ENCODE measurements at regions not wholly inside any gene's neighbourhood (a gene's known extent, or its start where the extent isn't known, plus 50 kb on each side); places are given as distances from the start of the nearest gene placed in this dataset. TPM values are rescaled to one million over a fixed set of nuclear protein-coding genes. Genes with fewer than 3 reads are reported as not detected.

DNA sequence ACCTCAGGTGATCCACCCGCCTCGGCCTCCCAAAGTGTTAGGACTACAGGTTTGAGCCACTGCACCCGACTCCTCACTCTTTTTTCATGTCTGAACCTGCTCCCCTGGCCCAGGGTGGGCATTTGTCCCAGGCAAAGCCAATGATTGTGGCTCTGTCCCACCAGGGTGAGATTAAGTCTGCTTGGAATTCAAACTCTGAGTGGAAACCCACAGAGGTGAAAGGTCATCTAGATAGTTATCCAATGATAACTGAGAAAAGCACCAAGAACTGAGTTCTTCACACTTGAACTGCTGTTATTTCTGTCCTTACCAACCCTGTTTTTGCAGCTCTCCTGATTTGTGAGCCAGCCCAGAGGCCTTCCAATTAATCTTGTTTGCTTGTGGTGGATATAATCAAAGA is 62.4 kb upstream of the ACVR1 start:
- no peak for FAIRE-seq
- no peak for DNase-seq (ENCODE audit: low spot score in 2 of 2)

DNA sequence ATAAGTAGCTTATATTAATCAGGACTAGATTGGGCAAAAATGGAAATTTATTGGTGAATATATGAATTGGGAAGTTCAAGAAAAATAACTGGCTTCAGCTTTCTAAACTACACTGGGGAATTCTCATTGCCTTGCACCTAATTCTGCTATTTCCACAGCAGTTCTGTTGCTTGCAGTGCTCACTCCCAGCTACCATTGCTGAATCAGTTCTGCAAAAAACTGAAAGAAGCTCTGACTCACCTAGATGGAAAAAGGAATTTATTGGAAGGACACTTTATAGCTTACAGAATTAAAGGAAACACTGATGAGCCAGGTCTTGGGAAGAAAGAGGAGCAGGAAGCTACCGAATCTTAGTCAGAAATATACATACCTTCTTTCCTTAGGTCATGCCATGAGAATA is 60.3 kb upstream of the ACVR1 start:
- DNase-seq (ENCODE audit: low spot score in 2 of 2), result no peak
- no peak for FAIRE-seq

DNA sequence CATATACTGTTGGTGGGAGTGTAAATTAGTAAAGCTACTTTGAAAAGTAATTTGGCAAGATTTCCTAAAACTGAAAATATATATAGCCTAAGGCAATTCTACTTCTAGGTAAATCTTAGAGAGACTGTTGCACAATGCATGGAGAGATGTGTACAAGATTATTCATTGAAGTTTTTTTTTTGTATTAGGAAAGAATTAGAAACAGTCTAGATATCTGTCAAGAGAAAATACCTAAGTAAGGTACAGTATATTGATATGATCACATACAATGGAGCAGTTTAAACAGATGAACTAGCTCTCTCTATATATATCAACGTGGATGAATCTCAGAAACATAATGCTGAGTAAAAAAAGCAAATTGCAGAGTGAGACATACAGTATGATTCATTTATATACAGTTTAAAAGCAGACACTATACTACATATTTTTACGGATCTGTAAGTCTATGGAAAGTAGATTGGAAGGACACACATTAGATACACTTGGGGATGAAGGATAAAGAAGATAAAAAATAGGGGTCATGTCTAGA is 59.3 kb upstream of the ACVR1 start:
- no peak for FAIRE-seq
- no peak for DNase-seq (ENCODE audit: low spot score in 2 of 2)

DNA sequence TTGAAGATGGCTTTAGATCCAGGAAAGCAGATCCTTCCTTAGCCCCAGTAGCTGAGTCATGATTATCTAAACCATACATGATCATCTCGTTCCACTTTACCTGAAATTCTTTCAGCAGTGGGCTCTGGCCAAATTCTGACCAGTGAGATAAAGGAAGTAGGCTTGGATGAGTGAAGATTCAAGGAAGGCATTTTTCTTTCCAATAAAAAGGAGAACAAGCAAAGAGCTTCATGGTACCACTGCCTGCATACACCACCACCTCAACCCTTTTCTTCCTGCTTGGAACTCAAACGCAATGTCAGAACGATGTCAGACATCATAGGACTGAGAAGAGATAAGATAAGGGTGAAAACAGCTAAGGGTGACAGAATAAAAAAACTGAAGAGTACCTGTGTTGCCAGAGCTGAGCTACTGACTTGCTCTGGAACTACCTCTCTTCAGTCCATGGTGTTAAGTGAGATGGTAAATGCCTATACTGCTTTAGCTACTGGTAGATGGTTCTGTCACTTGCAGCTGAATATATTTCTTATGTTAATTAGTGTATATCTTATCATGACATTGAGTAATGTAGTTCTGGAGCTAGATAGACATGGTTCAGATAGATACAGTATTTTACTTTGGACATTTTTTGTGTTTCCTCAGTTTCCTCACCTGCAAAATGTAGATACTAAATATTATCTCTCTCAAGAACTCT is 58.7 kb upstream of the ACVR1 start:
- no peak for FAIRE-seq
- DNase-seq (ENCODE audit: low spot score in 2 of 2), result no peak

DNA sequence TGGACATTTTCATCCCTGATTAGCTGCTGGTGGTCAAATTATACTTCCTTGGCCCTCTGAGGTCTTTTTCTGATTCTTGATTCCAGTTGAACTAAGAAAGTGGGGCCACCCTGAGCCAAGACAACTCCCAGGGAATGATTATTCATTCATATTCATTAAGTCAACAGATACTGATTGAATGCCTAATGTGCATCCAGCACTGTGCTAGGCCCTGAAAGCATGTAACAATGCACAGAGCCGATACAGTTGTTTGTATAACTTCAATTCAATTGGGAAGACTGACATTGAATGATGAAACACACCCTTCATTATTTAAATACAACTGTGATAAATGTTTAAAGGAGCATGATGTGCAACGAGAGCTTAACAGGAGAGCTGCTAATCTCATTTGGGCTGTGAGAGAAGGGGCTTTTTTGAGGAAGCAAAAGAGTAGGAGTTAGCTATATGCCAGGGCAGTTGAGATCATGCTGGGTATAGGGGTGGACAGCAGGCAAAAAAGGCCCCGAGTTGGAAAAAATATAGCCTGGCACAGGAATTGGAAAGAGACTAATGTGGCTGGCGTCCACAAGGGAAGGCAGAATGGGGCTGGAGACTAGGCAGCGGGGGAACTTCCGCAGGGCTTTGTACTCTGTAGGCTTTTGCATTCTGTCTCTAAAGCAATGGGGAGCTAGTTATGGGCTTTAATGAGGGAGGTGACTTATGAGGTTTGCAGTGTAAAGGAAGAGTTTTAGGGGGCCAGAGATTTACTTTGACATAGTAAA is 57.2 kb upstream of the ACVR1 start:
- no peak for FAIRE-seq
- DNase-seq (ENCODE audit: low spot score in 2 of 2), result no peak

DNA sequence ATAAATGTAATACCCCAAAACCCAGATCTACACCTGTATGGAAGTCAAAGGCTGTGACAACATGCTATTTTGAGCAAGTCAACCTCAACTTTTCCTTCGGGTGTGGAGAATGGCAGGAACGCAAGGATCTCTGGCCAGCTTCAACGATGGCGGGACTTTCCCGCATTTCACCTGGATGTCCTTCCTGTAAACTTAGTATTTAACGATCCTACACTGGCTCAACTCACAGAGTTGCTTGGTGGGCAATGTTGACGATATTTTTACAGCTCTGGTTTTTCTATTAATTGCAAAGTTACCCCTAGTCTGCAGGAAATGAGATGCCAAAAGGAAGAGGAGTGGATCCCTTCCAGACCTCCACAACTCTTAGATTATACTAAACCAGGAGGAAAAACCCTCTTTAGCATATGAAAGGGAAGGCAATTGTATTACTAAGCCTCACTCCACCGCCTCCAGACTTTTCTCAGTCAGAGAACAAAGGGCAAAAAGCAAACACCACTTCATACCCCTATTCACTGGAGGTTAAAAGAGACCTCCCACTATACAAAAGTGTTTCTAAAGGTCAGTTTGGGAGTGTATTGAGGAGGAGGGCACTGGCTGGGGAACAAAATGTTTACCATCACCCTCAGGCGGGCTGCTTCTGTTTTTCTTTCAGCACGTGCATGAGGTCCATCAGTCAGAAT is 56.5 kb upstream of the ACVR1 start:
- no peak for FAIRE-seq
- no peak for DNase-seq (ENCODE audit: low spot score in 2 of 2)

DNA sequence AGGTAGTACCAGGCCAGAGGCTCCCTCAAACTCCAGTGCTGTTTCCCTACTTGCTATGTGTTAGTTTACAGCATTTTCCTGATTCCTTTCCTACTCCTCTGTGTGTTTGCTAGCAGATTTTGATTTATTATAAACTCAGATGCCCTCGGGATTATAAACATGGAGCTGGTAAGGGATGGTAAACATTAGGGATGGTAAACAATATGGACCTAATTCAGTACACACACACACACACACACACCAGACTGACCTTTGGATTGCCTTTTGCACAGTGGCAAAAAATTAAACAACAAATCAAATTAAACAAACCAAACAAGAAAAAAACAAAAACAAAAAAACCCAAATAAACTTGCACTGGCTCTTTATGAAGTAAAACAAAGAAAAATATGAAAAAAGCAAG is 55.4 kb upstream of the ACVR1 start:
- FAIRE-seq, result no peak
- DNase-seq (ENCODE audit: low spot score in 2 of 2), result no peak

DNA sequence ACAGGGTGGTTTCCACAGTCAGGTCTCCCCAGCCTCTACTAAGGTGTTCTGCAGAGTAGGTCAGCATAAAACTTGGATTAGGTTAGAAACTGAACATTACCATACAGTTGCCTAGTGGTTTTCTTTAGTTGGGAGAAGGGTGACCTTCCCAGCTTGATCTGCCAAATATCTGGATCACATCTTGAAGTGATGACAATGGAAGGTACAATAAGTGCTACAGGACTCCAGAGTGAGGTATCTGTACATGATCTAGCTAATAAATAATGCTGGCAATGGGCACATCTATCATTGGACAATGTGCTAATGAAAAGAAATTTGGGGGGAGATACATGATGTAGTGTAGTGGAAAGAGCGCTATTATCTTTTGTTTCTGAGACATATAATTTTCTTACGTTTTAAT is 54.6 kb upstream of the ACVR1 start:
- no peak for DNase-seq (ENCODE audit: low spot score in 2 of 2)
- no peak for FAIRE-seq

DNA sequence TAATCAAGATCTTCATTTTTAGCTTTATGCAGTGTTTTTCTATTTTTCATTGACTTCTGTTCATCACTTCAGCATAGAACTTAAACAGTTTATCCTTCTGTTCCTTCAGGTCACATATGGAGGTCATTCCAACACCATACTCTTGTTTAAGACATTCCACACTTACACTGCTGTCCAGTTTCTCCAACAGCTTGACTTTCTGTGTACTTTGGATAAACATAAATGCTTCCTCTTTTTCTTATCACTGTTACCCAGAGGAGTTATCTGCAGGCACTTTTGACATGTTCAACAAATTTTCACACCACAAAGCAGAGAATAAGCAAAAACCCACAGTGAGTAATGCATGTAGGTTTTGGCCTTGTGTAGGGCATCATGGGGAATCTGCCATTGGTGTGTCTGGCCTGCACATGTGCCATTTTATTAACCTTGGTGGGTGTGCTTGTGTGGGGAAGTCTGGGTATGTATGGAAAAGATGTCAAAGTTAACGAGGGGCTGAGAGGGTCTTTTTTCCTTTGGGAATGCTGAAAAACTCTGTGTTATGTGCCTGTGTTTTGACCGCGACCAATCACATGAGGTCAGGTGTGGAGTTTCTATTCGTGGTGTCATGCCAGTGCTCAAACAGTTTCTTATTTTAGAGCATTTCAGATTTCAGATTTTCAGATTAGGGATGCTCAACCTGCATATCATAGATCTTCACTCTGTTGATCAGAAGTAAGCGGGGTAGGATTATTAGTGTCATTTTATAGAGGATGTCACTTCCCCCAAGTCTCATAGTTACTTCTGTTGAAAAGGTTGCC is 53.9 kb upstream of the ACVR1 start:
- DNase-seq (ENCODE audit: low spot score in 2 of 2) (no peak), FAIRE-seq (no peak)

DNA sequence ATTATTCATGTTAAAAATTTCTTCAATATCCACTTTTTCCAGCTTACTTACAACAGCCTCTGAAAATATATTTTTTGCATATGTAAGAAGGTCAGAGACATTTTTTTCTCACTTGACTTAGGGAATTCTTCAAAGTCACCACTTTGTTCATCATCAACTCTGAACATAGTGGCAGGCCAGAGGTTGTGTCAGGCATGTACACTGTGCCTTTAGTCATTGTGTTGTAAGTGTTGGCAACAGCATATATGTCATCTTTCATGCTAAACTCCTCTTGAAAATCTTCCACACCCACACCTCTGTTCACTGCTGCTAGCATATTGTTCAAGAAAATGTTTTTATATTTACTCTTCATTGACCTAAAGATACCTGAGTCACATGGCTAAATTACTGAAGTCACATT is 52.2 kb upstream of the ACVR1 start:
- DNase-seq (ENCODE audit: low spot score in 2 of 2) (no peak), FAIRE-seq (no peak)

DNA sequence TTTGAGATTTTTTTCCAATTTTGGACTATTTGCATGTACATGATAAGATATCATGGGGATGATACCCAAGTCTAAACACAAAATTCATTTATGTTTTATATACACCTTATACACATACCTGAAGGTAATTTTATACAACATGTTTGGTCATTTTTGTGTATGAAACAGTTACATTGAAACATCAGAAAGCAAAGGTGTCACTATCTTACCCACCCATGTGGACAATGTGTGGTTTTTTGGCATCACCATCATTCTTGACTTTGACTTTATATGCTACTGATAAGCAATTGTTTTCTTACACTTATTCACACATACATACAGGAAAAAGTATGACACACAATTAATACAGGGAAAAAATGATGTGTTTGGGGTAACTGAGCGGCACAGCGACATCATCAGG is 51.0 kb upstream of the ACVR1 start:
- no peak for DNase-seq (ENCODE audit: low spot score in 2 of 2)
- no peak for FAIRE-seq

Small RNA genes in the stretch of these regions (small RNA-seq; reads per million reads assigned to genes)
- gene RNU6-932P, result not detected

Data from frontal cortex (tissue), 4 donors.